Right cardiac atrium (tissue), 5 donors: ENCODE measurements at regions not wholly inside any gene's neighbourhood (a gene's known extent, or its start where the extent isn't known, plus 50 kb on each side); places are given as distances from the start of the nearest gene placed in this dataset.

Experiments
- ATAC-seq, 2 donors: fragments of 200-7000 bp; cut with Tn5 transposase; one replicate each; pipeline versions ENCODE4 v1.8.0 to v1.9.1; 2020; ENCODE audit warnings: moderate library complexity in 2 of 2, mild to moderate bottlenecking in 1 of 2
- DNase-seq, 3 donors: peaks; one replicate each; pipeline ENCODE4 v3.0.0-alpha.2; 2020
- H3K27ac ChIP-seq: one replicate; pipeline ENCODE4 v1.5.1; 2013; ENCODE audit warnings: mild to moderate bottlenecking, low read length, control low read depth, moderate library complexity
- H3K27me3 ChIP-seq: one replicate; pipeline ENCODE4 v1.6.1; 2013; ENCODE audit not compliant: control insufficient read depth, insufficient read depth
- H3K4me1 ChIP-seq: one replicate; pipeline ENCODE4 v1.6.1; 2013; ENCODE audit warnings: low read length; ENCODE audit not compliant: control insufficient read depth, insufficient read depth
- H3K4me3 ChIP-seq: one replicate; pipeline ENCODE4 v1.5.1; 2013; ENCODE audit warnings: low read length, control low read depth
- H3K9me3 ChIP-seq: one replicate; pipeline ENCODE4 v1.6.1; 2013; ENCODE audit warnings: low read length; ENCODE audit not compliant: control insufficient read depth
- WGBS: extraction: QIAGEN DNeasy Blood & Tissue Kit; methylation state at CpG from one replicate; pipeline ENCODE4 v1.1.7; 2013; 5-methylcytosine and 5-hydroxymethylcytosine counted together
- intact Hi-C, 4 donors: fragments of 100-400 bp; cut with DNase I; formaldehyde crosslinking; loops; one replicate each; pipeline versions ENCODE4 v1.11.0 to v1.14.0; 2022 to 2023
- donor health status: healthy with polysubstance abuse.
- donor health status: DM: no; HTN: yes; CAD: no.
- donor health status: DM: no; HTN: no; CAD: no.
- donor health status: DM: no; HTN: yes; CAD: no; lungs with severe emphysema.
- donor health status: DM: yes; HTN: yes; CAD: no.

GRCh38 chr4:134019657-134020056, 181.9 kb downstream of the PABPC4L start:
- 68% methylated on average over 1 of the region's 1 CpG for WGBS
- Histone ChIP-seq H3K4me3 (no peak overlapping the region), H3K4me1 (no peaks in the 10 kb centered on the region), H3K27ac (no peak overlapping the region), H3K27me3 (no peaks in the 10 kb centered on the region), H3K9me3 (no peaks in the 10 kb centered on the region)
- intact Hi-C loops: no loop called here
- DNase-seq: no peak
- ATAC-seq: no peak

GRCh38 chr4:134018846-134019245, 182.7 kb downstream of the PABPC4L start:
- DNase-seq (no peak), ATAC-seq (no peak)
- Histone ChIP-seq H3K27me3 (no peaks in the 10 kb centered on the region), H3K9me3 (no peaks in the 10 kb centered on the region), H3K4me1 (no peaks in the 10 kb centered on the region), H3K4me3 (no peak overlapping the region), H3K27ac (no peak overlapping the region)
- intact Hi-C loops: no loop called here

- Histone ChIP-seq H3K27me3 (no peaks in the 10 kb centered on the region), H3K9me3 (no peaks in the 10 kb centered on the region), H3K4me3 (no peak overlapping the region), H3K27ac (no peak overlapping the region), H3K4me1 (no peaks in the 10 kb centered on the region)
- 93% methylated on average over 3 of the region's 3 CpGs for WGBS
- intact Hi-C loops: no loop called here
- ATAC-seq (no peak), DNase-seq (no peak)
Measured at GRCh38 chr4:134001057-134001456, 200.5 kb downstream of the PABPC4L start.

- Histone ChIP-seq H3K4me1 (no peaks in the 10 kb centered on the region), H3K9me3 (no peaks in the 10 kb centered on the region), H3K4me3 (no peak overlapping the region), H3K27me3 (no peaks in the 10 kb centered on the region), H3K27ac (no peak overlapping the region)
- DNase-seq: no peak
- ATAC-seq: no peak
- WGBS: 50% methylated on average over 1 of the region's 1 CpG
- intact Hi-C loops: no loop called here
Measured at GRCh38 chr4:133997436-133997835, 204.2 kb downstream of the PABPC4L start.

- no peak overlapping the region for H3K27ac ChIP-seq
- WGBS: 86% methylated on average over 7 of the region's 7 CpGs
- H3K9me3 ChIP-seq: peaks cover 2% of the 10 kb centered on the region
- no peaks in the 10 kb centered on the region for H3K4me1 ChIP-seq
- no peak for ATAC-seq
- no peak overlapping the region for H3K4me3 ChIP-seq
- intact Hi-C loops: no loop called here
- no peaks in the 10 kb centered on the region for H3K27me3 ChIP-seq
- peak in 1 of 3 donors; percentile 20 for DNase-seq
Measured at GRCh38 chr4:133996431-133997121, 205.0 kb downstream of the PABPC4L start.

- Histone ChIP-seq H3K4me1 (no peaks in the 10 kb centered on the region), H3K27me3 (no peaks in the 10 kb centered on the region), H3K4me3 (no peak overlapping the region), H3K27ac (no peak overlapping the region), H3K9me3 (peaks cover 2% of the 10 kb centered on the region)
- 68% methylated on average over 5 of the region's 5 CpGs for WGBS
- DNase-seq (peak in 2 of 3 donors; percentile 50 to 57), ATAC-seq (peak; percentile 45 to 68)
- intact Hi-C loops: no loop called here
Measured at GRCh38 chr4:133995243-133995960, 206.2 kb downstream of the PABPC4L start.

GRCh38 chr4:133982533-133983224, 218.9 kb downstream of the PABPC4L start:
- H3K27me3 ChIP-seq: no peaks in the 10 kb centered on the region
- ATAC-seq (no peak), DNase-seq (no peak)
- WGBS: 20% methylated on average over 1 of the region's 1 CpG
- intact Hi-C loops: no loop called here
- no peaks in the 10 kb centered on the region for H3K4me1 ChIP-seq
- no peak overlapping the region for H3K4me3 ChIP-seq
- no peaks in the 10 kb centered on the region for H3K9me3 ChIP-seq
- no peak overlapping the region for H3K27ac ChIP-seq

GRCh38 chr4:133981327-133981726, 220.3 kb downstream of the PABPC4L start:
- ATAC-seq (no peak), DNase-seq (no peak)
- WGBS: 83% methylated on average over 2 of the region's 2 CpGs
- H3K9me3 ChIP-seq: no peaks in the 10 kb centered on the region
- H3K27me3 ChIP-seq: no peaks in the 10 kb centered on the region
- no peaks in the 10 kb centered on the region for H3K4me1 ChIP-seq
- H3K4me3 ChIP-seq: no peak overlapping the region
- intact Hi-C loops: no loop called here
- H3K27ac ChIP-seq: no peak overlapping the region

GRCh38 chr4:133972586-133972985, 229.0 kb downstream of the PABPC4L start:
- H3K27ac ChIP-seq: no peak overlapping the region
- H3K4me3 ChIP-seq: no peak overlapping the region
- H3K4me1 ChIP-seq: no peaks in the 10 kb centered on the region
- DNase-seq (no peak), ATAC-seq (no peak)
- no peaks in the 10 kb centered on the region for H3K9me3 ChIP-seq
- no peaks in the 10 kb centered on the region for H3K27me3 ChIP-seq
- 72% methylated on average over 2 of the region's 2 CpGs for WGBS
- intact Hi-C loops: no loop called here

GRCh38 chr4:133969202-133969848, 232.3 kb downstream of the PABPC4L start:
- intact Hi-C loops: no loop called here
- WGBS: 45% methylated on average over 4 of the region's 4 CpGs
- ATAC-seq (peak; percentile 65 to 84), DNase-seq (peak; percentile 64 to 83 (median 77))
- H3K27ac ChIP-seq: peak overlapping the region; percentile 39
- no peaks in the 10 kb centered on the region for H3K4me1 ChIP-seq
- no peaks in the 10 kb centered on the region for H3K27me3 ChIP-seq
- H3K9me3 ChIP-seq: no peaks in the 10 kb centered on the region
- H3K4me3 ChIP-seq: no peak overlapping the region

- Histone ChIP-seq H3K4me3 (no peak overlapping the region), H3K4me1 (no peaks in the 10 kb centered on the region), H3K27me3 (no peaks in the 10 kb centered on the region), H3K9me3 (no peaks in the 10 kb centered on the region), H3K27ac (no peak overlapping the region)
- WGBS: 33% methylated on average over 3 of the region's 3 CpGs
- ATAC-seq (peak; percentile 92 to 97), DNase-seq (no peak)
- intact Hi-C loops: no loop called here
Measured at GRCh38 chr4:133968174-133968573, 233.4 kb downstream of the PABPC4L start.
